ENCODE measurements at regions not wholly inside any gene's neighbourhood (a gene's known extent, or its start where the extent isn't known, plus 50 kb on each side); places are given as distances from the start of the nearest gene placed in this dataset.

DNA sequence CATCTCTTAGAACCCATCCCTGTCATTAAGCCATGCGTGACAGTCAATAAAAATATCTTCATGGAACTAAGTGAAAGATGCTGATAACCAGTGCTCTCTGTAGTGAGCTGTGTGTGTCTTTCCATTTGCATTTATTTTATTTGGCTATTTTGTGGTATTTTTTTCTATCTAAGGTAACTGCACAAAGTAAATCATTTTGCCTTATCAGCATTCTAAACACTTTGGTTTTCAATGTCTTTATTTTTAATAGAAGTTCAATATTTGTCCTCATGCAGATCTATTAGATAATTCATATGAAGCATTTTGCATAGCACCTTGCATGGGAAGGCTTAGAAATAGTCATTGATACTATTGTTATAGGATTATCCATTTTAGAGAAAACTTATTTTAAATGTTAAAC, 163.6 kb upstream of the TANK start:
- Histone ChIP-seq H3K9me3 (ENCODE audit: control insufficient read depth in 2 of 3, insufficient read depth in 1 of 3, low read length in 3 of 3) (no peaks in the 10 kb centered on the region), H3K36me3 (ENCODE audit: control insufficient read depth in 2 of 3, insufficient read depth in 3 of 3, low read length in 3 of 3) (no peaks in the 10 kb centered on the region), H3K27ac (ENCODE audit: low read depth in 2 of 2, low read length in 2 of 2) (no peak overlapping the region), H3K27me3 (ENCODE audit: control insufficient read depth, insufficient read depth, low read length) (no peaks in the 10 kb centered on the region), H3K9ac (ENCODE audit: low read length in 3 of 3) (no peak overlapping the region), H3K4me1 (ENCODE audit: control insufficient read depth in 2 of 3, insufficient read depth in 2 of 3, low read depth in 1 of 3, low read length in 3 of 3) (peaks cover 2 to 5% (median 3%) of the 10 kb centered on the region in 3 donors), H3K4me3 (ENCODE audit: low read length in 3 of 3) (no peak overlapping the region)
- FAIRE-seq (no peak), DNase-seq (no peak)
- intact Hi-C loops (cut with DNase I): no loop called here
- TF ChIP-seq CTCF (IDR thresholded peaks at IDR 0.05; ENCODE audit: borderline replicate concordance, extremely low read depth, insufficient read depth): no peak

DNA sequence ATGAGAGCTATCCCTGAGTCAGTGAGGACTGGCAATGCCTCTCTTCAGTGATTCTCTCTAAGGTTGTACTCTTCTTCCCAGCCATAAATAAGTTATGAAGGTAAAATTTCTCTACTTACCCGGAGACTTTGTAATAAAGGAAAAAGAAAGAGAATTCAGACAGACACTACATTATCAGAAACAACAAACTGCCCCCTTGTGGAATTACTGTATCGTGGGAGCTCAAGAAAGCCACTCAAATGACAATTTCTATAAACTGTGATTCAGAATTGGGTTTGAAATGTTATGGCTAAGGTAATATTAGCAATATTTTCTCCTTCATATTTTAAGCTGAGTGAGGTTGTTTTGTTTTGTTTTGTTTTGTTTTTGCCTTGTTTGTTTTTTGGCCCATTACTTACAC, 155.8 kb upstream of the TANK start:
- DNase-seq (no peak), FAIRE-seq (no peak)
- H3K4me3 ChIP-seq (ENCODE audit: low read length in 3 of 3): no peak overlapping the region
- no peaks in the 10 kb centered on the region for H3K27me3 ChIP-seq (ENCODE audit: control insufficient read depth, insufficient read depth, low read length)
- H3K36me3 ChIP-seq (ENCODE audit: control insufficient read depth in 2 of 3, insufficient read depth in 3 of 3, low read length in 3 of 3): no peaks in the 10 kb centered on the region
- intact Hi-C loops (cut with DNase I): no loop called here
- H3K4me1 ChIP-seq (ENCODE audit: control insufficient read depth in 2 of 3, insufficient read depth in 2 of 3, low read depth in 1 of 3, low read length in 3 of 3): no peaks in the 10 kb centered on the region
- H3K27ac ChIP-seq (ENCODE audit: low read depth in 2 of 2, low read length in 2 of 2): no peak overlapping the region
- no peak for TF ChIP-seq CTCF (IDR thresholded peaks at IDR 0.05; ENCODE audit: borderline replicate concordance, extremely low read depth, insufficient read depth)
- no peaks in the 10 kb centered on the region for H3K9me3 ChIP-seq (ENCODE audit: control insufficient read depth in 2 of 3, insufficient read depth in 1 of 3, low read length in 3 of 3)
- H3K9ac ChIP-seq (ENCODE audit: low read length in 3 of 3): no peak overlapping the region

DNA sequence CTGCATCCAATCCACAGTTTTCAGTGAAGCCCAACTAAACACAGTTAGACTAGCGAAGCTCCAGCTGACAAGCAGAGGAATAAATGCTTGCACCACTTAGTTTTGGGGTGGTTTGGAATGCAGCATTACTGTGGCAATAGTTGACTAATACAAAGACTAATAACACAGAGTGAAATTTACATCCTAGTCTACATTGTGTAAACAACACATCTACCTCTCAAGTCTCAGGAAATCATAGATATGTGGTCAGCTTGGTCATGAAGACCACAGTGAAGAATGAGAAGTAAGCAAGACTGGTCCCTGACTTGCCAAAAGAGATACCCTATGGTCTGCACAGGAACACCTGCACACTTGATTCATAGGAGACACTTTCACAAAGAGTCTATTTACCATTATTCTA, 155.1 kb upstream of the TANK start:
- Histone ChIP-seq H3K27me3 (ENCODE audit: control insufficient read depth, insufficient read depth, low read length) (no peaks in the 10 kb centered on the region), H3K36me3 (ENCODE audit: control insufficient read depth in 2 of 3, insufficient read depth in 3 of 3, low read length in 3 of 3) (no peaks in the 10 kb centered on the region), H3K9me3 (ENCODE audit: control insufficient read depth in 2 of 3, insufficient read depth in 1 of 3, low read length in 3 of 3) (no peaks in the 10 kb centered on the region), H3K4me3 (ENCODE audit: low read length in 3 of 3) (no peak overlapping the region), H3K9ac (ENCODE audit: low read length in 3 of 3) (no peak overlapping the region), H3K27ac (ENCODE audit: low read depth in 2 of 2, low read length in 2 of 2) (no peak overlapping the region), H3K4me1 (ENCODE audit: control insufficient read depth in 2 of 3, insufficient read depth in 2 of 3, low read depth in 1 of 3, low read length in 3 of 3) (no peaks in the 10 kb centered on the region)
- intact Hi-C loops (cut with DNase I): no loop called here
- DNase-seq (no peak), FAIRE-seq (no peak)
- TF ChIP-seq CTCF (IDR thresholded peaks at IDR 0.05; ENCODE audit: borderline replicate concordance, extremely low read depth, insufficient read depth): no peak

GRCh38 chr2:161008311-161008710, 151.9 kb upstream of the TANK start:
- intact Hi-C loops (cut with DNase I): no loop called here

More at GRCh38 chr2:161008311-161008710, 151.9 kb upstream of the TANK start:
- Histone ChIP-seq H3K27ac (ENCODE audit: low read depth in 2 of 2, low read length in 2 of 2) (no peak overlapping the region), H3K36me3 (ENCODE audit: control insufficient read depth in 2 of 3, insufficient read depth in 3 of 3, low read length in 3 of 3) (no peaks in the 10 kb centered on the region), H3K9ac (ENCODE audit: low read length in 3 of 3) (no peak overlapping the region), H3K4me1 (ENCODE audit: control insufficient read depth in 2 of 3, insufficient read depth in 2 of 3, low read depth in 1 of 3, low read length in 3 of 3) (no peaks in the 10 kb centered on the region), H3K4me3 (ENCODE audit: low read length in 3 of 3) (no peak overlapping the region), H3K9me3 (ENCODE audit: control insufficient read depth in 2 of 3, insufficient read depth in 1 of 3, low read length in 3 of 3) (no peaks in the 10 kb centered on the region), H3K27me3 (ENCODE audit: control insufficient read depth, insufficient read depth, low read length) (no peaks in the 10 kb centered on the region)
- no peak for FAIRE-seq
- no peak for DNase-seq
- TF ChIP-seq CTCF (IDR thresholded peaks at IDR 0.05; ENCODE audit: borderline replicate concordance, extremely low read depth, insufficient read depth): no peak
